SK-N-SH (cell line): ENCODE measurements at regions not wholly inside any gene's neighbourhood (a gene's known extent, or its start where the extent isn't known, plus 50 kb on each side); places are given as distances from the start of the nearest gene placed in this dataset.

Source experiments
- CTCF ChIA-PET: fragments of 300-600, 350-600 bp; formaldehyde crosslinking; extraction: SDS; loops from one replicate; lab custom pipeline; 2021; lab: Yijun Ruan, JAX
- POLR2A ChIA-PET: fragments of 350-600 bp; sonication (Branson Sonifier 250); formaldehyde crosslinking; extraction: SDS; loops from one replicate; lab custom pipeline; 2020; ENCODE audit warnings: antibody characterized with exemption, inconsistent platforms; lab: Yijun Ruan, JAX
- DNase-seq: peaks from one replicate; pipeline ENCODE4 v3.0.0; 2012
- H2AFZ ChIP-seq: fragments of 200-600 bp; sonication (generic); 2 replicates; pipeline ENCODE4 v1.8.1; 2016; ENCODE audit warnings: antibody characterized with exemption, mild to moderate bottlenecking, low read depth
- H3F3A ChIP-seq: fragments of 200-600 bp; sonication (generic); replicated peaks from 2 replicates; pipeline ENCODE3; 2016; ENCODE audit warnings: antibody characterized with exemption, mild to moderate bottlenecking; ENCODE audit not compliant: insufficient read depth
- H3K27ac ChIP-seq, 2 experiments: fragments of 200-500 bp in 1 of 2; fragments of 200-600 bp in 1 of 2; sonication (Bioruptor generic) in 1 of 2; sonication (generic), shearing (Covaris generic) in 1 of 2; 2 replicates each; pipeline versions ENCODE4 v1.5.1 to v1.6.1; 2014 to 2016; ENCODE audit warnings: low read depth in 2 of 2, inconsistent platforms in 1 of 2, low read length in 1 of 2, mild to moderate bottlenecking in 1 of 2, mixed read lengths in 1 of 2
- H3K27me3 ChIP-seq: fragments of 200-600 bp; sonication (generic), shearing (Covaris generic); 2 replicates; pipeline ENCODE4 v1.6.1; 2016; ENCODE audit warnings: mixed run types; ENCODE audit not compliant: insufficient read depth
- H3K36me3 ChIP-seq, 2 experiments: fragments of 200-500 bp in 1 of 2; fragments of 200-600 bp in 1 of 2; sonication (Bioruptor generic) in 1 of 2; sonication (generic) in 1 of 2; replicated peaks in 1 of 2; 2 replicates each; pipeline versions ENCODE3 to v1.5.1; 2014 to 2016; ENCODE audit warnings: low read length in 1 of 2, mild to moderate bottlenecking in 1 of 2; ENCODE audit not compliant: insufficient read depth in 2 of 2, control insufficient read depth in 1 of 2
- H3K4me1 ChIP-seq, 2 experiments: fragments of 200-500 bp in 1 of 2; fragments of 200-600 bp in 1 of 2; sonication (Bioruptor generic) in 1 of 2; sonication (generic), shearing (Covaris generic) in 1 of 2; 2 replicates each; pipeline versions ENCODE4 v1.5.1 to v1.6.1; 2014 to 2016; ENCODE audit warnings: low read depth in 1 of 2, low read length in 1 of 2, mixed run types in 1 of 2; ENCODE audit not compliant: insufficient read depth in 2 of 2, control insufficient read depth in 1 of 2
- H3K4me2 ChIP-seq: fragments of 200-600 bp; sonication (generic), shearing (Covaris generic); 2 replicates; pipeline ENCODE4 v1.6.1; 2017; ENCODE audit warnings: mixed run types
- H3K4me3 ChIP-seq, 2 experiments: fragments of 200-500 bp in 1 of 2; fragments of 200-600 bp in 1 of 2; sonication (Bioruptor generic) in 1 of 2; sonication (generic), shearing (Covaris generic) in 1 of 2; 2 replicates each; pipeline versions ENCODE4 v1.5.1 to v1.8.1; 2014 to 2016; ENCODE audit warnings: low read depth in 2 of 2, inconsistent platforms in 1 of 2, low read length in 1 of 2, mild to moderate bottlenecking in 1 of 2, mixed read lengths in 1 of 2, moderate library complexity in 1 of 2
- H3K79me2 ChIP-seq: fragments of 200-600 bp; sonication (generic); 2 replicates; pipeline ENCODE4 v1.8.1; 2017; ENCODE audit warnings: mild to moderate bottlenecking; ENCODE audit not compliant: insufficient read depth
- H3K9ac ChIP-seq: fragments of 200-600 bp; sonication (generic); 2 replicates; pipeline ENCODE4 v1.6.1; 2017; ENCODE audit warnings: mixed run types
- H3K9me2 ChIP-seq: fragments of 200-600 bp; sonication (generic); 2 replicates; pipeline ENCODE4 v1.6.1; 2017; ENCODE audit warnings: mixed run types
- H3K9me3 ChIP-seq: fragments of 200-600 bp; sonication (generic); 2 replicates; pipeline ENCODE4 v1.6.1; 2017; ENCODE audit warnings: mixed run types, mild to moderate bottlenecking, moderate library complexity
- H4K20me1 ChIP-seq: fragments of 200-600 bp; sonication (generic); 2 replicates; pipeline ENCODE4 v1.6.1; 2017; ENCODE audit warnings: mild to moderate bottlenecking, mixed run types; ENCODE audit not compliant: insufficient read depth
- CHD2 ChIP-seq: fragments of 150-350 bp; IDR thresholded peaks from 2 replicates; pipeline ENCODE4 v1.6.1; 2018; ENCODE audit warnings: low read length; ENCODE audit not compliant: partially characterized antibody
- ELF1 ChIP-seq: IDR thresholded peaks from 2 replicates; pipeline ENCODE4 v1.4.0; 2012
- EP300 ChIP-seq, 2 experiments: IDR thresholded peaks; 2 replicates each; pipeline versions ENCODE4 v1.4.0 to v1.6.1; 2012; ENCODE audit warnings: borderline replicate concordance in 1 of 2, low read depth in 1 of 2, low read length in 1 of 2
- FOSL2 ChIP-seq: IDR thresholded peaks from 2 replicates; pipeline ENCODE4 v1.4.0; 2012; ENCODE audit warnings: low read depth, mild to moderate bottlenecking, moderate library complexity, borderline replicate concordance
- FOXM1 ChIP-seq: IDR thresholded peaks from 2 replicates; pipeline ENCODE4 v1.4.0; 2012; ENCODE audit warnings: low read depth, mild to moderate bottlenecking
- MEF2A ChIP-seq: IDR thresholded peaks from 2 replicates; pipeline ENCODE4 v1.4.0; 2012; ENCODE audit warnings: low read depth, borderline replicate concordance
- MXI1 ChIP-seq: IDR thresholded peaks from 2 replicates; pipeline ENCODE4 v1.6.1; 2012; ENCODE audit warnings: mild to moderate bottlenecking, low read depth, low read length, improper control_type of control experiment
- POLR2AphosphoS5 ChIP-seq: IDR thresholded peaks from 2 replicates; pipeline ENCODE4 v1.6.1; 2012; ENCODE audit warnings: low read depth, low read length
- RAD21 ChIP-seq: IDR thresholded peaks from 2 replicates; pipeline ENCODE4 v1.6.1; 2012; ENCODE audit warnings: mild to moderate bottlenecking, low read length
- RFX5 ChIP-seq: IDR thresholded peaks from 2 replicates; pipeline ENCODE4 v1.6.1; 2012; ENCODE audit warnings: mild to moderate bottlenecking, improper control_type of control experiment, low read length
- RXRA ChIP-seq: IDR thresholded peaks from 2 replicates; pipeline ENCODE4 v1.4.0; 2012; ENCODE audit warnings: low read depth, mild to moderate bottlenecking, borderline replicate concordance
- SIN3A ChIP-seq: IDR thresholded peaks from 2 replicates; pipeline ENCODE4 v1.6.1; 2012; ENCODE audit warnings: low read depth, mild to moderate bottlenecking, low read length, moderate library complexity, borderline replicate concordance
- TCF12 ChIP-seq: IDR thresholded peaks from 2 replicates; pipeline ENCODE4 v1.4.0; 2012
- YY1 ChIP-seq: IDR thresholded peaks from 2 replicates; pipeline ENCODE4 v1.4.0; 2012; ENCODE audit warnings: low read depth, mild to moderate bottlenecking
- WGBS: methylation state at CpG from one replicate; pipeline ENCODE4 v1.1.6; 2017; ENCODE audit warnings: low lambda C conversion rate; 5-methylcytosine and 5-hydroxymethylcytosine counted together
- TF ChIP-seq, protein P1 (sequence below): IDR thresholded peaks from 2 replicates; pipeline ENCODE4 v1.4.0; 2012; ENCODE audit warnings: low read depth
- TF ChIP-seq, protein P2 (sequence below): IDR thresholded peaks from 2 replicates; pipeline ENCODE4 v1.6.1; 2012; ENCODE audit warnings: mild to moderate bottlenecking, low read depth, low read length, moderate library complexity
- TF ChIP-seq, protein P3 (sequence below): fragments of 150-350 bp; IDR thresholded peaks from 2 replicates; pipeline ENCODE4 v1.6.1; 2016; ENCODE audit warnings: mild to moderate bottlenecking, low read depth, low read length
- TF ChIP-seq, protein P4 (sequence below): IDR thresholded peaks from 2 replicates; pipeline ENCODE4; 2012

DNA sequence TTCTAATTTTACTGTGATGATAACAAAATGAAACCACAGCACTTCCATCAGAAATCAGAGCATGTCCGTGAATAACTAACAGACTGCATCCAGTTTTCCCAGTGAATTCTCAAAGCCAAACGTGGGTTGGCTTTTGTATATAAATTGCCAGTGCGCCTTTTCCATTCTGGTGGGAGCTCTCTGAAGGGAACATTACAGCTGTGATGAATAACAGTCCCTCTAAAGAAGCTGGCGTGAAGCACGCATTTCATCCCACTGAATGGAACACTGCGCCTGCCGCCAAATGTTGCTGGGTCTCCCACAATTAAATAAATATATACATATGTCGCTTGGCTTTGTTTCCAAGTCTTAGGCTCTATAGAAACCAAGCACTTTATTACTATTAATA lies 113.0 kb upstream of the PFN2 start:
- peak overlapping the region; percentile 48; the same call in 1 of the 2 replicates for H3K9ac ChIP-seq
- H3K9me3 ChIP-seq = no peaks in the 10 kb centered on the region
- peaks cover 39% of the 10 kb centered on the region for H3F3A ChIP-seq
- H3K27me3 ChIP-seq = no peaks in the 10 kb centered on the region
- no peaks in the 10 kb centered on the region for H4K20me1 ChIP-seq
- peak; percentile 32 for DNase-seq
- TF ChIP-seq CHD2 (no peak), FOXM1 (no peak), ELF1 (no peak), RFX5 (no peak), POLR2AphosphoS5 (no peak), EP300 (IDR thresholded peaks at IDR 0.05; ENCODE audit: borderline replicate concordance in 1 of 2, low read depth in 1 of 2, low read length in 1 of 2) (no peak), RAD21 (no peak), MXI1 (no peak), RXRA (no peak), FOSL2 (no peak), SIN3A (0 out of 2 replicates have a peak, but pooled peaks have one; percentile 52), TCF12 (peak; percentile 41), MEF2A (no peak), YY1 (no peak)
- TF ChIP-seq, protein P1, sequence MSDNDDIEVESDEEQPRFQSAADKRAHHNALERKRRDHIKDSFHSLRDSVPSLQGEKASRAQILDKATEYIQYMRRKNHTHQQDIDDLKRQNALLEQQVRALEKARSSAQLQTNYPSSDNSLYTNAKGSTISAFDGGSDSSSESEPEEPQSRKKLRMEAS = 0 out of 2 replicates have a peak, but pooled peaks have one; percentile 11
- TF ChIP-seq, protein P2, sequence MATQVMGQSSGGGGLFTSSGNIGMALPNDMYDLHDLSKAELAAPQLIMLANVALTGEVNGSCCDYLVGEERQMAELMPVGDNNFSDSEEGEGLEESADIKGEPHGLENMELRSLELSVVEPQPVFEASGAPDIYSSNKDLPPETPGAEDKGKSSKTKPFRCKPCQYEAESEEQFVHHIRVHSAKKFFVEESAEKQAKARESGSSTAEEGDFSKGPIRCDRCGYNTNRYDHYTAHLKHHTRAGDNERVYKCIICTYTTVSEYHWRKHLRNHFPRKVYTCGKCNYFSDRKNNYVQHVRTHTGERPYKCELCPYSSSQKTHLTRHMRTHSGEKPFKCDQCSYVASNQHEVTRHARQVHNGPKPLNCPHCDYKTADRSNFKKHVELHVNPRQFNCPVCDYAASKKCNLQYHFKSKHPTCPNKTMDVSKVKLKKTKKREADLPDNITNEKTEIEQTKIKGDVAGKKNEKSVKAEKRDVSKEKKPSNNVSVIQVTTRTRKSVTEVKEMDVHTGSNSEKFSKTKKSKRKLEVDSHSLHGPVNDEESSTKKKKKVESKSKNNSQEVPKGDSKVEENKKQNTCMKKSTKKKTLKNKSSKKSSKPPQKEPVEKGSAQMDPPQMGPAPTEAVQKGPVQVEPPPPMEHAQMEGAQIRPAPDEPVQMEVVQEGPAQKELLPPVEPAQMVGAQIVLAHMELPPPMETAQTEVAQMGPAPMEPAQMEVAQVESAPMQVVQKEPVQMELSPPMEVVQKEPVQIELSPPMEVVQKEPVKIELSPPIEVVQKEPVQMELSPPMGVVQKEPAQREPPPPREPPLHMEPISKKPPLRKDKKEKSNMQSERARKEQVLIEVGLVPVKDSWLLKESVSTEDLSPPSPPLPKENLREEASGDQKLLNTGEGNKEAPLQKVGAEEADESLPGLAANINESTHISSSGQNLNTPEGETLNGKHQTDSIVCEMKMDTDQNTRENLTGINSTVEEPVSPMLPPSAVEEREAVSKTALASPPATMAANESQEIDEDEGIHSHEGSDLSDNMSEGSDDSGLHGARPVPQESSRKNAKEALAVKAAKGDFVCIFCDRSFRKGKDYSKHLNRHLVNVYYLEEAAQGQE = no peak
- TF ChIP-seq, protein P3, sequence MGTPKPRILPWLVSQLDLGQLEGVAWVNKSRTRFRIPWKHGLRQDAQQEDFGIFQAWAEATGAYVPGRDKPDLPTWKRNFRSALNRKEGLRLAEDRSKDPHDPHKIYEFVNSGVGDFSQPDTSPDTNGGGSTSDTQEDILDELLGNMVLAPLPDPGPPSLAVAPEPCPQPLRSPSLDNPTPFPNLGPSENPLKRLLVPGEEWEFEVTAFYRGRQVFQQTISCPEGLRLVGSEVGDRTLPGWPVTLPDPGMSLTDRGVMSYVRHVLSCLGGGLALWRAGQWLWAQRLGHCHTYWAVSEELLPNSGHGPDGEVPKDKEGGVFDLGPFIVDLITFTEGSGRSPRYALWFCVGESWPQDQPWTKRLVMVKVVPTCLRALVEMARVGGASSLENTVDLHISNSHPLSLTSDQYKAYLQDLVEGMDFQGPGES = no peak
- TF ChIP-seq, protein P4, sequence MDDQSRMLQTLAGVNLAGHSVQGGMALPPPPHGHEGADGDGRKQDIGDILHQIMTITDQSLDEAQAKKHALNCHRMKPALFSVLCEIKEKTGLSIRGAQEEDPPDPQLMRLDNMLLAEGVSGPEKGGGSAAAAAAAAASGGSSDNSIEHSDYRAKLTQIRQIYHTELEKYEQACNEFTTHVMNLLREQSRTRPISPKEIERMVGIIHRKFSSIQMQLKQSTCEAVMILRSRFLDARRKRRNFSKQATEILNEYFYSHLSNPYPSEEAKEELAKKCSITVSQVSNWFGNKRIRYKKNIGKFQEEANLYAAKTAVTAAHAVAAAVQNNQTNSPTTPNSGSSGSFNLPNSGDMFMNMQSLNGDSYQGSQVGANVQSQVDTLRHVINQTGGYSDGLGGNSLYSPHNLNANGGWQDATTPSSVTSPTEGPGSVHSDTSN = peak; percentile 25; the same call in 1 of the 2 replicates
- no peaks in the 10 kb centered on the region for H3K79me2 ChIP-seq
- H3K27ac ChIP-seq = peak overlapping the region; percentile 79 to 98
- H2AFZ ChIP-seq = peak overlapping the region; percentile 76; the same call in 1 of the 2 replicates
- H3K9me2 ChIP-seq = no peaks in the 10 kb centered on the region
- ChIA-PET CTCF (no interaction called here), POLR2A (no interaction called here)
- H3K4me2 ChIP-seq = peak overlapping the region; percentile 60
- H3K36me3 ChIP-seq = no peaks in the 10 kb centered on the region
- H3K4me3 ChIP-seq = peak overlapping the region; percentile 38 to 58
- H3K4me1 ChIP-seq = peaks cover 21 to 27% of the 10 kb centered on the region in 2 experiments
- 8% methylated on average over 8 of the region's 8 CpGs for WGBS
